ENCODE measurements at regions not wholly inside any gene's neighbourhood (a gene's known extent, or its start where the extent isn't known, plus 50 kb on each side); places are given as distances from the start of the nearest gene placed in this dataset.

DNA sequence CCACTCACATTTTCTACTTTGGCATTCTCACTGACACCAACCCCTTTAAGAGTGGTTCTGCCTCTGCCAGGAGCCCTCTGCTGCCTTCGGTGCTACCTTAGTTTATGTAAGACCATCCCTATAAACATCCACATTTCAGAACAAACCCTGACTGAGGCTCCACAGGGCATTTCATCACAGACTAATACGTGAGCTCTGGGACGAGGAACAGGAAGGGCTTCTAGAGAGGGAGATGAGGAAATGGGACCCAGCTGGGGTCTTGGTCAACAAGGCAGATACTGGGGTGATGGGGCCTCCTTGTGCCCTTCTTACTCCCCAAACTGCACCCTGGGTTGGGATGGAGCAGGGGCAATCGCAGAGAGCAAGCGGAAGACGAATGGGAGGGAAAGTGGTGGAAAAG, 86.5 kb upstream of the FYN start:
- DNase-seq = no peak

DNA sequence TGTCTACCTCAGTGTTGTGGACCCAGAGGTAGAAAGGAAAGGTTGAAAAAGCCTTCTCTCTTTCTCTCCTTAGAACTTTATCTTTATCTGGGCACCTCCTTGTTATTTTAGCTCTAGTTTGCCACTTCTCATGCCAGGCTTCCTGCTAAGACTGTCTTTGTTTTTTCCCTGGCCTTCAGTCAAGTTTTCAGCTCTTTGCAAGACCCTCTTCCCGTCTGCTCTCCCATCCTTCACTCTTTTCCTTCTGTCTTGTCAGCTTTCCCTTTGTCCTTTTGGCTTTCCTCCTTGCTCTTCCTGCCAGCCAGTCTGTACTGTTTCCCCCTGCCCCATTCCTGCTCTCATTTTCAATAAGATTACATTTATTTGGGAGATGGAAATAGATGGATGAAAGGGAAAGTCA, 86.8 kb upstream of the CCN6 start:
- DNase-seq = no peak

DNA sequence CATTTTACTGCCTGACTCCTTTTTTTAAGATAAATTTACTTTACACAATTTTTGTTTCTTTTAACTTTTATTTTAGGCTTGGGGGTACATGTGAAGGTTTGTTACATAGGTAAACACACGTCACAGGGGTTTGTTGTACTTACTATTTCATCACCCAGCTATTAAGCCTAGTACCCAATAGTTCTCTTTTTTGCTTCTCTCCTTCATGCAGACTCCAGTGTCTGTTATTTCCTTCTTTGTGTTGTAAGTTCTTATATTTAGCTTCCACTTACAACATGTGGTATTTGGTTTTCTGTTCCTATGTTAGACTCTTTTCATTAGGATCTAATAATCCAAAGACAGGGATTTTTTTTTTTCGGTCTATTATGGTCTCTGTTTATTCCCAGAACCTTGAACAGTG, 83.5 kb upstream of the CCN6 start:
- DNase-seq = no peak

DNA sequence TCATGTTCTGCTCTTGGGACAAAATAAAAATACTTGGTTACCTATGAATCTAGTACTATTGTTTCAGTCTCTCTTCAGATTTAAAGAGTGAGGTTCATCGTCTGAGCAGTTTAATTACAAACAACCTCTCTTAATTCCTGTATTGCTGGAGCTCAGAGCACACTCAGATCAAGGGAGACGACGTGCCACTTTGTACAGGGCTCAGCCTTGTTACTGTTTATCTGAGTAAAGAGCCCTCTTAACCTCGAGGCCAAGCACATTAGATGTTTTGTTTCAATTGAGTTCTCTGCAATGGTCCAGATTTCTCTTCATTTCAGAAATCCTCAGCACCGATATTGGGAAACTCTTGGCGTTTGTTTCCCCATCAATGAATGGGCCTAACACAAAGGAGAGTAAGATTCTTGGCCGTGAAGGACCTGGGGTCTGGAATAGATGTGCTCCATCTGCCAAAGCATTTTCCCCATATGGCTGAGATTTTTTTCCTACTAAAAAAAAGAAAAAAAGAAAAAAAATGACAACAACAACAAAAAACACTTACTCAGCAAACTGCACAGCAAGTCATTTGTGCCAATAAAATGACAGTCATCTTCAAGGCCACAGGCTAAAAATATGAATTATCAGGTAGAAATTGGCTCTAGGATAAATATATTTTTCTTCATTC, 82.6 kb upstream of the CCN6 start:
- no peak for DNase-seq

DNA sequence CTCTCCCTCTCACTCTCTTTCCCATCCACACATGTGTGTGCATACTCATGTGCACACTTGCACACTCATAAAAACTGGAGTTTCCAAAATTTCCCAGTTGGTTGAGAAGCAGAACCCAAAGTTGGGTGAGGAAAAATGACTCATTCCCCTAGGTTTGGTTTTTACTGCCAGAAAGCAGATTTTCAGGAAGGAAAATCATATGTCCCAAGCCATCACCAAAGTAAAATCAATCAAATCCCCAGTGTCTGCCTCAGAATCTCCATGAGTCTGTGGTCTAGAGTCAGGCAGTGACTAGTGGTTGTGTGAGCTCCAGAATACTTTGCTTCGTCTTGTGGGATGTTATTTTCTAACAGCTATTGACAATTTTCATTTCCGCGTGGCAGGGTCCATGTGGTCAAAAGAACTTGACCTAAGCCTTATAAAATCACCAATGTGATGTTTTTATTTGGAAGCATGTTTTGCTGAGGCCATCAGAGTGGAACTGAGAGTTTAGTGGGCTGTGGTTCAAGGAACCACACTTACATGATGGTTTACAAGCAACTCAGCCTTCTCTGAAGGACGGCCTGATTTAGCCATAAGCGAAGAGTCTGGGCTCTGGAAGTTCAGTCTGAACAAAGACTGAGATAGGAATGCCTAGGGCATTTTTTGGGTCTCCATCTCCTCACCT, 81.9 kb upstream of the CCN6 start:
- DNase-seq = no peak

DNA sequence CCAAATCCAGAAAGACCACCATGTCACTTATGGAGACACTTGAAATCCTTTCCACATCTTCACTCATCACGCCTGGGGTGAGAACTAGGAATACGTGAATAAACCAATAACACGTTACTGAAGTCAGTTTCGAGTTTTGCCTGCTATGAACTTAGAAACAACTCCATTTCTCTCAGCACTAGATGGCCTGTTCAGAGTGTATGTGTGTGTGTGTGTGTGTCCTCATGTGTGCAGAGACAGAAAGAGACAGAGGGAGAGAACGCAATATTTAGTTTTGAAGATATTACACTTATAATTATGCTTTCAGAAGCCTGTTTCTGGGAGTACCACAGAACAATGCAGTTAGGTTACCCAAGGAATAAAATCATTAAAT, 81.2 kb upstream of the CCN6 start:
- no peak for DNase-seq

DNA sequence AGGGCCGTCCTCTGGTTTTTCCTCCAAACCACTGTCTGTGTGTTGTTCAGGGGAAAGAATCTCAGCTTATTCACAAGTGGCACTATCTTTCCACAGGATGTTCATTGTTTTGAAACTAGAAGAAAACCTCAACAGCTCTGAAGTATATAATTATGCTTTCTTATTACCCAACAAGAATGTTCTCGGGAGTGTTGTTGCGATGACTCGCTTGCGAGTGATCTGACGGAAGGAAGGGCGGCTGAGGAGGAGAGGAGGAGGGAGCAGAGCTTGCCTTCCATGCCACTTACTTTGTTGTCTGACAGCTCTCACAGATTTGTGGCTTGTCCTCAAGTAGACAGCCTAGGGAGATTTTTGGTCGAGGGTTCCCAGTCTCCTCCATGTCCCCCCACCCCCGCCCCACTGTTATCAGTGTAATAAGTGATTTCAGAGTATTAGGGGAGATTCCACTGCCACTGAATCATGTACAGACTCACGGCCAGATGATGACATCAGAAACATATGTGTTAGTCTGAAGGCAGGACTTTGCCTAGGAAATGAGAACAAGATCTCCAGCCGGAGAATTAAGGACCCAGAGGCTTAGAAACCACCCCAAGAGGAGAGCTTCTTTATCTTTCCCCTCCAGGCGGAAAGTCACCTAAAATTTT, 80.7 kb upstream of the CCN6 start:
- DNase-seq = peak; percentile 56

DNA sequence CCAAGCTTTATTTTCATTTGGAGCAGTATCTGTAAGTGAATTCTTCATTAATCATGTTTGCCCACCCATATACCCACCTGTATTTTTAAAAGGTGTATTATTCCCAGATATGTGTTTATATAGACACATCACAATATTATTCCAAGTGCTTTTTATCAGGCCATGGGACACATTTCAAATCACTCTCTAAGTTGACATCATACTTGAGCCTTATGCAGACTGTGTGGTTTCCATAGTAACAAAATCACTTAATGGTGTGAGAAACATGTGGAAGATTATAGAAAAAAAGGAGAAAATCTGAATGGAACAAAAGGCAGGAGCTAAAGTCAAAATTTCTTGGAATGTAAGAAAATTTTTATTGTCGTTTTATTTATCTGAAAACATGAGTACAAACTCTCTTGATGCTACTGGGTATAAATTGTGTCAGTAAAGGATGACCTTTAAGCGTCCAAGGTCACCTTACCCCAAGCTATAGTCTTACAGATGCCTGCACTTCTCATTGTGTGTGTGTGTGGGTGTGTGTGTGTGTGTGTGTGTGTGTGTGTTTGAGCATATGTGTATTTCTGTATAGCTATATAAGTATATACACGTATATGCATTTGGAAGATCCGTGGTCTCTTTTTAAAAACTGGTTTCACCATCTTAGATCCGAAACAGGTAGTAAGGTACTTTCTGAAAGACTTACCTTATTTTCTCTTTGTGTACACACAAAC, 79.8 kb upstream of the CCN6 start:
- no peak for DNase-seq

DNA sequence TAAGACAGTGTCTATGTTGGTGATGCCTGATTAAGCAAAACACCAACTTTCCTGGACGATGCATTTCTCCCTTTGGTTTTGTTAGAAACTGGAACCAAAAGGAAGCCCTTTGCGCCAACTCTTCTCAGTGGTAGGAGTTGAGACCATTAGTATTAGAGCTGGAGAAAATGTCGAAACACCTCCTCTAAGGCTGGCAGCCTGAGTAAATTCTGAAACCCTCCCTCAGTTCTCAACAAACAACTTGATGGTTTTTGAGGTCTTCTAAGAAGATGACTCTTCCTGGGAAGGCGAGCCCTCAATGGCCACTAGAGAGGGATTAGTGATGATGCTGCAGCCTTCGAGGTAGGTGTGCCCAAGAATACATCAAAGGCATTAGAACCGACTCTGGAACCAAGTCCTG, 78.4 kb upstream of the CCN6 start:
- DNase-seq = no peak

DNA sequence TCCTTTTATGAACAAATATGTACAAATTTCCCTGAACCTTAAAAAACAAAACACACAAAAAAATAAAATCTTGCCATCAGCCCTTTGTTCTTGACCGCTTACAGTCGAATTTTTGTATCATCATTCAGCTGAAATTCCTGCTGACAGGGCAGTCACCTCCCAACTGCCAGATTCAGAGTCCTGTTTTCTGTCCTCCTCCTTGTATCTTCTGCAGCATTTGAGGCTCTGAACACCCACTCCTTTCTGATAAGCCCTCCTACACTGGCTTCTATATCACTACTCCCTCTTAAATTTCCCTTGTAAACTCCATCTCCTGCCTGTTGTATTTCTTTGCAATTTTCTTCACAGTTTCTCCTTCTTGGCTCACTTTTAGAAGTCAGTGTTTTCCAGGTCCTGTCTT, 77.8 kb upstream of the CCN6 start:
- DNase-seq = no peak

DNA sequence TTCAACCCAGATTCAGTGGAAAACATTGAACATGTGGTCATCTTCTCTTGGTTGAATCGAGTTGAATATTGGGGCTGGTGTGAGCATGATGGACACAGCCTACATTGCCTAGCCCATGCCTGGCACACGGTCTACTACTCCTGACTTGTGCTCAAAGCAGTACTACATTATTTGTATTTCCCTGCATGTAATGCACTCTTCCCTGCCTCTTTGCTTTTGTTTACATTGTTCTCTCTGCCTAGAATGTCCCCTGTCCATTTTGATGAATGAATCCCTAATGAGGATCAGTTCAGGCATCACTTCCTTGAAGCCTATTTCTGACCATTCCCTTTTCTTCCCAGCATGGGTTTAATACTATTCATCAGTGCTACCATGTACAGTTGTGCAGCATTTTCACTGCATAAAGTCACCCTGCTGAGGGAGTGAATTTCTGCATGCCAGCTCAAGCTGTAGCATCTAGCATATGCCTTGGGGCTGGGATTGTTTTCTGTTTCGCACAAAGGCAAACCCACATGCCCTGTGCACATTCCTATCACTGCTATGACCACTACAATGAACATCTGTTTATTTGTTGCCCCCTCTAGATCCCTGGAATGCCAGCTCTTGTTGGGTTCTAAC, 75.3 kb upstream of the CCN6 start:
- no peak for DNase-seq

DNA sequence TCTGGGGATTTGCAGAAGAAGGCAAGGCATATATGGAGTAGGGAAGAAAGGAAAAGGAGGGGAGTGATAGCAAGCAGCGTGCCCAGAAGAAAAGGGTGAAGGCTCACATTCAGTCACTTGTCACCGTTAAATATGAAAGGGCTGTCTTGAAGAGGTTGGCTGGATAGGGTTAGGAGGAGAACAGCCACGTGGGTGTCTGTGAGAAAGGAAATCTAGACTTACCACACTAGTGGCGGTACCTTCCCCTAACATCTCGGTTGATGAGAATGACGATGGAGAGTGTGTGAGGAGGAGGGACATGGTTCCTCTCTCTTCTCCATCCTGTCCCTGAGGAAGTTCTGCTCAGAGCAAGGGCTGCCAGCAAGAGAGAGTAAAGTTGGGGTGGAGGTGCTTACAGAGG, 74.3 kb upstream of the CCN6 start:
- DNase-seq = no peak

DNA sequence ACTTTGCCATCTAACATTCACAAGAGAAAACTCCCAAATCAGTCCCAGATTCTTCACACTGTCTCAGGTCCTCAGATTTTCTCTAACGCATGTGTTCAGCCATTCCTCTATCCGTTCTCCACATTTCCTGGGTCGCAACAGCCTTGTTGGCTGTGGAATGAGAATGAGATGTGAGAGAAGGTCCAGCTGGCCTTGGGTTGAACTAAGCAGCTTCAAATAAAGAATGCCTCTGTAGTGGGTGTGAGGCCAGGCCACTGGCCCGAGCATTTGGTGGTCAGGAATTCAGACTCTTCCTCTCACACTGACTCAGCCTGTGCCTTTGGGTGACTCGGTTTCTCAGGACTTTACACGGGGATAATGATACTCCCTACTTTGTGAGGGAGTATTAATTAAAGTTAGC, 73.8 kb upstream of the CCN6 start:
- no peak for DNase-seq

DNA sequence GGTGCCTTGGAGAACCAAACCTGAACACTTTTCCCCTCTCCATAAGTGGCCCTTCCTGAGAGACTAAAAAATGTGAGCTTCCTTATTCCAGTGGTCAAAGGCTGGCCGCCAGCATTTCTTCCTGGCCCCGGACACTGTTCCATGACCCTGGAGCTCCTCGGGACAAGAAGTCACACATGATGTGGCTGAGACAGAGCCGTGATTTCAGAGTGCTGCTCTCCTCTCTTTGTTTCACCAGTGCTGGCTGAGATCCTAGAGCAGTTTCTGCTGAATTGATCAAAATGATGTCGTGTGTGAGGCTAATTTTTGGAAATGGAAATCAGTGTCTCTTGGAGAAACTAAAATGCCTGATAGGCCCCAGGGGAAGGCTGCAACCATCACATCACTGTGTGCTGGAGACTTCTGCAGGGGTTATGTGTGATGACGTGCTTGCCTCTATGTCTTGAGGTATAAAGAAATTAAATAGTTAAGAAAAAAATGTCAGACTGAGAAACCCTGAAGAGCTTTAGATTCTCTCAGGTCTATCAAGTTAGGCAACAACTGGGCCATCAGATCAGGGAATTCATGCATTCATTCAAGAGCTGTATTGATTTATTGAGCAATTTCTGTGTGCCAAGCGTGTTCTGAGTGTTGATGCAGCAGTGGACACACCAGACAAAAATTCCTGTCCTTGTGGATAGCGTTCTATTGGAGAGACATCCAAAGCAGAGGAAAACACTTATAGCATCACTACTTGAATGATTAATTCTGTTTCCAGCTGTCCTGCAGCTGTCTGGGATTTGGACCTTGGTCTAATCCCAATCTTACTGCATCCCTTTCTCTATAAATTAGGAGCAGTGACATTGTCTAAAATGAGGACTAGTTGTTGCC, 72.7 kb upstream of the CCN6 start:
- DNase-seq = no peak

DNA sequence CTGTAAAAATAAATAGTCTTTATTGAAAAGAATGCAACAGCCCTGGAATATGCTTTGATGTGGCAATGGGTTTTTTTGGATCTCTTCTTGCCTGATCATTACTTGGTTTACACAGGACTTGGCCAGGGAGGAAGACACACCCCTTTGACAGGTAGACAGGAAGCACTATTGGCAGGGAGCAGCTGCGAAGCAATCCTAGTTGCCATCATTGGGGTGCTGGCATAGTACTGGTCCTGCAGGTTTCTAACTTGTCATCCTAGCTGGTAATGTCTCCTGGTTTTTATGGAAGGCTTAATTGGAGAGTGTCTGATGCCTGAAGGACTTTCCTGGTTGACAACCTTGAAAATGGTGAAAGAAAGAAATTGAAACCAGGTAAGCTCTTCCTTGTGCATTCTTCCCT, 71.2 kb upstream of the CCN6 start:
- no peak for DNase-seq

DNA sequence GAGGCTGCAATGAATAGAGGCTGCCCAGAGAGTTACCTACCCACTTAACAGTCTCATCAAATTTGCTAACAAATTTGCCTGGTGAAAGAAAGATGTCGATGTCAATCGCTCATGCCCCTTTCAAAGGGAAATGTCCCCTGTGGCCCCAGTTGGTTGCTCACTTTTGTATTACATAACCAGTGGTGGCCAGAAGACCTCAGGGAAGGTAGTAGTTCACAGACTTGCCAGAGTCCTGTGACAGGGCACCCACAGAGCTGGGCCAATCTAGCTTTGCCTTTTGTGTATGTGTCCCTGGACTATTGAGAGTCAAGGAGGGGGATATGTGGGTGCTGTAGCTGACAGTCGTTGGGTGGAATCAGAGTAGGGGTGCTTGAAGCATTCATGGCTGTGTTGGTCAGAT, 70.7 kb upstream of the CCN6 start:
- DNase-seq = no peak

DNA sequence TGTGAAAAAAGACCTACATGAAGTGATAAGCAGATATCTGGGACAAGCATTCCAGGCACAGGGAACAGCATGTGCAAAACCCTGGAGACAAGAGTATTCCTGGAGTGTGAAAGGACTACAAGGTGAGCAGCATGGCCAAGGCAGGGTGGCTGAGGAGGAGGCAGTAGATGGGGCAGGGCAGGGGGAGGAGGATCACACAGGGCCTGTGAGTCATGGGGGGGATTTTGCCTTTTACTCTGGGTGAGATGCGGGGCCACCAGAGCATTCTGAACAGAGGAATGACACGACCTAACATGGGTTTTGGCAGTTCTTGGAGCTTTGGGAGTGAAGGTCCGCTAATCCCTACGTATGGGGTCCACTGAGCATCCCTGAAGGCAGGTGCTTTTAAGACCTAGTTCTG, 69.8 kb upstream of the CCN6 start:
- peak; percentile 58 for DNase-seq

DNA sequence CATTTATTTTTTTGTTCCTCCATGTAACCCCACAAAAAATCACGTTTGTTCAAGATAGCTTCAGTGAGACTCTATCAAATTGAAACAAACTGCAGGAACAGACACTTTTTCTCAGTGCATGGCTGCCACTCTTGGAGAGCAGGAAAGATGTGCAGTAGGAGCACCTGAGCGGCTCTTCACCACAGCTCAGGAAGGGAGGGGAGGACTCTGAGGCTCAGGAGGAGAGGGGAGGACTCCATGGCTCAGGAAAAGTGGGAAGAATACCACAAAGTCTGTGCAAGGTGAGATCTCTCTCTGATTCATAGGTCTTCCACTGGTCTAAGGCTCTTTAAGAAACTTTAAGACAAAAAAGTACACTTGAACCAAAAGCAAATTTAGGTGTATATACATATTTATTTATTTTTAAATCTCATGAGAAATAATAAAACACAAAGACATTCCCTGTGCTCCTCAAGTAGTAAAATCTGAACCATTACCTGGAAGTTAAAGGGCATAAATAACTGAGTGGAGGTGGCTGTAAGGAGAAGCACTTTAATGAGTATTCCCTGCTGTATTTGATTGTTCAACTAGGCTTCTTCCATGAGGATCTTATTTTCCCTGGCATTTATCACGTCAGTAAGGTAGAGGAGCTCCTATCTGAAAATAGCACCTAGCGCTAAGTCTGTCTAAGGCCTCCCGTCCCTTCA, 69.2 kb upstream of the CCN6 start:
- DNase-seq = no peak

DNA sequence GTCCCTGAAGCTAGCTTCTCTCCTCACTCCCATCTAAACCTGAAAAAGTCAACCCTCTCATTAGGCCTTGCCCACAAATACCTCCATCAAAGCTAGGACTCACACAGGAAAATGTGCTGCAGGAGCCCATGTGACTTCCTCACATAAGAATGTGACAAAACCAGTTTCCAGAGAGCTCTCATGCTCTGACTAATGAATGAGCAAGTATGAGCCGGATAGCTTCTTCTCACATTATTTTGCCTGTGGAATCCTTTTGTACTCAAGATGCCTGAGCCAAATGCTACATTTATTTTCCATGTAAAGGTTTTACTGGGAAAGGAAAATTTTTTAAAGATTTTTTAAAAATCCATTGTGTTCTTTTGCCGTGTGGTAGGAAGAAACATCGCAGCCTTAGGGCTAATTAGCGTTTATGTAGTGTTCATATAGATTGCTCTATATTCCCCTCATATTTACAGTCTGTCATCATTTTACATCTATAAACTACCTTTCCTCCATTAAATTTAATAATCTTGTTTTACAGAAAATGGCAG, 68.6 kb upstream of the CCN6 start:
- DNase-seq = peak; percentile 27

DNA sequence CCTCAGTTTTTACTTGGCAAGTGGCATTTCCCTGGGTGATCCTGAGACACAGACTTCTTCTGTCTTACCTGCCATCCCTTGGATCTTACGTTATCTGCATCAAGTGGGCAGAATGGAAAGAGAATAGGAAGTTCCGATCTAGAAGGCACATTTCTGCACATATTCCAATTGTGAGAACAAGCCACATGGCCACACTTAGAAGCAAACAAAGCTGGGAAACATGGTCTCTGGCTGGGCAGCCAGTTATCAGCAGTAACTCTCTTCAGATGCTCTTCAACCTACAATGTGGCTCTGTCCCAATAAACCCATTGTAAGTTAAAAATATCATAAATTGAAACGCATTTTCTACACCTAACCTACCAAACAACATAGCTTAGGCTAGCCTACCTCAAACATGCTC, 67.3 kb upstream of the CCN6 start:
- no peak for DNase-seq

DNA sequence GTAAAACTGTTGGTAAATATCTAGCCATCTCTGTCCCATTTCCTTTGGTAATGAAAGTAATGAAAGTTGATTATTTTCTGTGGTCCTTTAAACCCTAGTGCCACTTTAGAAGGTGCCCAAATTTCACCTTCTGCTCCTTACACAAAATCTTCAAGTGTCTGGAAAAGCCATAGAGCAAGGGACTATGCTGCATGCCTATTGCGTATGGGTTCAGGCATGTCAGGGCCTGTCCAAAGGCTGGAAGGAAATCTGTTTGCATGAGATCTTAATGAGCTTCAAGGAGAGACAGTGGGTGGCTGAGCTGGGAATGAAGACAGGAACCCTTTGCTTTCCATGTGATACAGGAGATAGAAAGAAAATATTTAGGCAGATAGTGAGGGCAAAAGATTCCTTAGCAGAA, 66.6 kb upstream of the CCN6 start:
- no peak for DNase-seq

DNA sequence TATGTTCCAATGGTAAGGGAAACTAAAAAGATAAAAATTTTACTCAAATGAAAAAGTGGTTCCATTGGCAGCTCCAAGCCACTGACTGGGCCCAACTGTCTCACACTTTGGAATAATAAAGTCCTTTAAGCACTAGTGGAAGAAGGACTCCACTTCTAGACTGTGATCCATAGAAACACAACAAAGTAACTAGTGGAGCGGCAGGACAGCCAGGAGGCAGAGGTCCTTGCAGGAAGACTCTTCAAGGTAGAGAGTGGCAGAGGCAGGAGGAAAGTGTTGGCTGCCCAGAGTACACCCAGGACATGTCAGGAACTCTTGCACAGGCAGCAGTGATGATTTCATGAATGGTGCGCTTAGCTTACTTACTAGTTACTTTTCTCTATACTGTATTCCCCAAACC, 65.0 kb upstream of the CCN6 start:
- DNase-seq = no peak

Measured in stimulated activated CD4-positive, alpha-beta T cell treated with anti-CD3 and anti-CD28 coated beads, Interleukin-4, amount 100 ng/mL, for 1 hour (primary cell).